COLO668 (cell line): ENCODE measurements at regions not wholly inside any gene's neighbourhood (a gene's known extent, or its start where the extent isn't known, plus 50 kb on each side); places are given as distances from the start of the nearest gene placed in this dataset.

ENCODE experiments used
- DNase-seq: peaks from one replicate; lab custom pipeline; 2025; ENCODE audit not compliant: unreplicated experiment; lab: John Stamatoyannopoulos, UW

GRCh38 chr18:28594034-28594433, 417.1 kb upstream of the CDH2 start:
- no peak for DNase-seq

- no peak for DNase-seq
These were observed 412.1 kb upstream of the CDH2 start for GRCh38 chr18:28588884-28589549.

- DNase-seq, result no peak
These were observed 407.8 kb upstream of the CDH2 start for GRCh38 chr18:28584731-28585130.

- no peak for DNase-seq
These were observed 405.8 kb upstream of the CDH2 start for GRCh38 chr18:28582724-28583123.

- no peak for DNase-seq
These were observed 404.7 kb upstream of the CDH2 start for GRCh38 chr18:28581521-28582071.

- DNase-seq, result no peak
These were observed 400.0 kb upstream of the CDH2 start for GRCh38 chr18:28576941-28577340.

- DNase-seq, result no peak
These were observed 398.2 kb upstream of the CDH2 start for GRCh38 chr18:28575123-28575522.

GRCh38 chr18:28574175-28574574, 397.2 kb upstream of the CDH2 start:
- no peak for DNase-seq

- DNase-seq, result no peak
These were observed 395.0 kb upstream of the CDH2 start for GRCh38 chr18:28571929-28572328.

GRCh38 chr18:28560331-28560730, 383.4 kb upstream of the CDH2 start:
- DNase-seq, result no peak

- no peak for DNase-seq
These were observed 382.6 kb upstream of the CDH2 start for GRCh38 chr18:28559511-28559910.

GRCh38 chr18:28541934-28542333, 365.0 kb upstream of the CDH2 start:
- no peak for DNase-seq

GRCh38 chr18:28541276-28541930, 364.5 kb upstream of the CDH2 start:
- DNase-seq, result no peak

GRCh38 chr18:28529644-28530043, 352.7 kb upstream of the CDH2 start:
- no peak for DNase-seq

- DNase-seq, result no peak
These were observed 349.3 kb upstream of the CDH2 start for GRCh38 chr18:28526196-28526595.

- no peak for DNase-seq
These were observed 347.0 kb upstream of the CDH2 start for GRCh38 chr18:28523758-28524475.

GRCh38 chr18:28522236-28522635, 345.3 kb upstream of the CDH2 start:
- no peak for DNase-seq

- no peak for DNase-seq
These were observed 343.1 kb upstream of the CDH2 start for GRCh38 chr18:28519997-28520396.

GRCh38 chr18:28514699-28515098, 337.8 kb upstream of the CDH2 start:
- DNase-seq, result no peak

GRCh38 chr18:28512357-28512756, 335.4 kb upstream of the CDH2 start:
- DNase-seq, result no peak

- no peak for DNase-seq
These were observed 334.5 kb upstream of the CDH2 start for GRCh38 chr18:28511413-28511821.

- no peak for DNase-seq
These were observed 333.3 kb upstream of the CDH2 start for GRCh38 chr18:28510210-28510609.
